ENCODE measurements at regions not wholly inside any gene's neighbourhood (a gene's known extent, or its start where the extent isn't known, plus 50 kb on each side); places are given as distances from the start of the nearest gene placed in this dataset.

GRCh38 chr9:86755561-86755941 lies 191.8 kb downstream of the GAS1 start:
- Histone ChIP-seq H3K4me2 (ENCODE audit: low read depth, low read length) (no peak overlapping the region), H3K27me3 (ENCODE audit: control insufficient read depth in 1 of 2, insufficient read depth in 2 of 2, low read length in 2 of 2) (peaks cover 2 to 10% of the 10 kb centered on the region in 2 experiments; a peak in 1 of 5 replicates), H3K9me3 (ENCODE audit: low read length) (no peaks in the 10 kb centered on the region), H4K20me1 (ENCODE audit: insufficient read depth, low read length) (no peaks in the 10 kb centered on the region), H3K36me3 (replicated peaks in 1 of 2; ENCODE audit: control insufficient read depth in 1 of 2, insufficient read depth in 2 of 2, low read length in 2 of 2) (no peaks in the 10 kb centered on the region), H3K4me3 (replicated peaks in 1 of 3; ENCODE audit: insufficient read depth in 1 of 3, low read depth in 2 of 3, low read length in 3 of 3) (no peak overlapping the region), H3K79me2 (ENCODE audit: insufficient read depth, low read length) (no peaks in the 10 kb centered on the region), H3K9ac (ENCODE audit: insufficient read depth, low read depth, low read length) (no peak overlapping the region), H3K27ac (ENCODE audit: extremely low read length, insufficient read depth, low read length) (no peak overlapping the region), H2AFZ (ENCODE audit: low read length) (no peak overlapping the region), H3K4me1 (ENCODE audit: insufficient read depth, low read length) (no peaks in the 10 kb centered on the region)
- 39% methylated on average over 8 of the region's 8 CpGs for WGBS (ENCODE audit: low lambda C conversion rate)
- TF ChIP-seq, protein P1, sequence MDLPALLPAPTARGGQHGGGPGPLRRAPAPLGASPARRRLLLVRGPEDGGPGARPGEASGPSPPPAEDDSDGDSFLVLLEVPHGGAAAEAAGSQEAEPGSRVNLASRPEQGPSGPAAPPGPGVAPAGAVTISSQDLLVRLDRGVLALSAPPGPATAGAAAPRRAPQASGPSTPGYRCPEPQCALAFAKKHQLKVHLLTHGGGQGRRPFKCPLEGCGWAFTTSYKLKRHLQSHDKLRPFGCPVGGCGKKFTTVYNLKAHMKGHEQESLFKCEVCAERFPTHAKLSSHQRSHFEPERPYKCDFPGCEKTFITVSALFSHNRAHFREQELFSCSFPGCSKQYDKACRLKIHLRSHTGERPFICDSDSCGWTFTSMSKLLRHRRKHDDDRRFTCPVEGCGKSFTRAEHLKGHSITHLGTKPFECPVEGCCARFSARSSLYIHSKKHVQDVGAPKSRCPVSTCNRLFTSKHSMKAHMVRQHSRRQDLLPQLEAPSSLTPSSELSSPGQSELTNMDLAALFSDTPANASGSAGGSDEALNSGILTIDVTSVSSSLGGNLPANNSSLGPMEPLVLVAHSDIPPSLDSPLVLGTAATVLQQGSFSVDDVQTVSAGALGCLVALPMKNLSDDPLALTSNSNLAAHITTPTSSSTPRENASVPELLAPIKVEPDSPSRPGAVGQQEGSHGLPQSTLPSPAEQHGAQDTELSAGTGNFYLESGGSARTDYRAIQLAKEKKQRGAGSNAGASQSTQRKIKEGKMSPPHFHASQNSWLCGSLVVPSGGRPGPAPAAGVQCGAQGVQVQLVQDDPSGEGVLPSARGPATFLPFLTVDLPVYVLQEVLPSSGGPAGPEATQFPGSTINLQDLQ (CRISPR knock-in tag; IDR thresholded peaks at IDR 0.05): no peak
- TF ChIP-seq ZNF780A (CRISPR knock-in tag; IDR thresholded peaks at IDR 0.05) (no peak), ZNF235 (CRISPR knock-in tag; IDR thresholded peaks at IDR 0.05; ENCODE audit: borderline replicate concordance) (no peak), FOSL2 (CRISPR knock-in tag; IDR thresholded peaks at IDR 0.05) (no peak), KDM5A (IDR thresholded peaks at IDR 0.05; ENCODE audit: borderline replicate concordance, low read length) (no peak), SKI (IDR thresholded peaks at IDR 0.05; ENCODE audit: partially characterized antibody) (no peak), ZSCAN30 (CRISPR knock-in tag; IDR thresholded peaks at IDR 0.05) (no peak), SRSF9 (IDR thresholded peaks at IDR 0.05; ENCODE audit: borderline replicate concordance, insufficient read depth, low read depth, low read length, poor library complexity, severe bottlenecking) (no peak), ZNF343 (CRISPR knock-in tag; IDR thresholded peaks at IDR 0.05) (no peak), ZSCAN31 (CRISPR knock-in tag; IDR thresholded peaks at IDR 0.05; ENCODE audit: low read depth) (no peak), KMT2B (CRISPR knock-in tag; IDR thresholded peaks at IDR 0.05) (no peak), ZNF317 (CRISPR knock-in tag; IDR thresholded peaks at IDR 0.05) (no peak), ZNF180 (CRISPR knock-in tag; IDR thresholded peaks at IDR 0.05; ENCODE audit: borderline replicate concordance, low read depth) (no peak), POGZ (CRISPR knock-in tag; IDR thresholded peaks at IDR 0.05) (no peak), NFKB2 (CRISPR knock-in tag; IDR thresholded peaks at IDR 0.05; ENCODE audit: borderline replicate concordance) (no peak), CCAR2 (optimal IDR thresholded peaks at IDR 0.05; ENCODE audit: low read depth, low read length) (no peak), DR1 (CRISPR knock-in tag; IDR thresholded peaks at IDR 0.05) (no peak)
- TF ChIP-seq, protein P2, sequence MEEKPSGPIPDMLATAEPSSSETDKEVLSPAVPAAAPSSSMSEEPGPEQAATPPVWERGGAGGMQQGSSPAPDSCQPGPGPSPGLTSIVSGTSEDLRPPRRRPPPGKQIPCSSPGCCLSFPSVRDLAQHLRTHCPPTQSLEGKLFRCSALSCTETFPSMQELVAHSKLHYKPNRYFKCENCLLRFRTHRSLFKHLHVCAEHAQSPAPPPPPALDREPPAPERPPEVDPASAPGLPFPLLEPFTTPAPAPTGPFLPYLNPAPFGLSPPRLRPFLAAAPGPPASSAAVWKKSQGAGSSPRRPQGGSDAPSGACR (CRISPR knock-in tag; IDR thresholded peaks at IDR 0.05): no peak
- TF ChIP-seq, protein P3, sequence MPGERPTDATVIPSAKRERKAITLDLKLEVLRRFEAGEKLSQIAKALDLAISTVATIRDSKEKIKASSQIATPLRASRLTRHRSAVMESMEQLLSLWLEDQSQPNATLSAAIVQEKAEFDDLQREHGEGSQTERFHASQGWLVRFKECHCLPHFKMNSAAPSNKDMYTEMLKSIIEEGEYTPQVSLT (CRISPR knock-in tag; IDR thresholded peaks at IDR 0.05; ENCODE audit: borderline replicate concordance, low read depth): no peak
- no TSS peak for BruUV-seq (replicated peaks)
- no peak for FAIRE-seq
- no peak for ATAC-seq
- intact Hi-C loops (cut with micrococcal nuclease; ENCODE audit: unreplicated experiment) (no loop called here), in situ Hi-C loops (cut with HindIII; ENCODE audit: extremely low pct_ligation_motif_present, low pct_unique_long_range_greater_than_20kb) (no loop called here)
- CTCF ChIA-PET (ENCODE audit: low intra/inter-chr PET ratio, low total read pairs): no interaction called here
- no peak for DNase-seq (ENCODE audit: low spot score)
- POLR2A ChIA-PET: no interaction called here

All from HepG2 (cell line).